GM12878 (cell line): ENCODE measurements at regions not wholly inside any gene's neighbourhood (a gene's known extent, or its start where the extent isn't known, plus 50 kb on each side); places are given as distances from the start of the nearest gene placed in this dataset.

Source experiments
- ATAC-seq: fragments of 200-7000 bp; cut with Tn5 transposase; 3 replicates; pipeline ENCODE4 v1.9.1; 2020; ENCODE audit warnings: mild to moderate bottlenecking, moderate library complexity
- BruUV-seq: library from RNA; stranded (reverse); fragments of 400-500 nt; replicated peaks from 2 replicates; lab custom pipeline; 2021; lab: Mats Ljungman, UMichigan
- CTCF ChIA-PET: fragments of 300-600 bp; sonication (Branson Sonifier 250); formaldehyde crosslinking; extraction: SDS; loops from one replicate; lab custom pipeline; 2021; ENCODE audit warnings: inconsistent platforms; lab: Yijun Ruan, JAX
- POLR2A ChIA-PET: fragments of 350-600 bp; formaldehyde crosslinking; extraction: SDS; loops from one replicate; lab custom pipeline; 2021; ENCODE audit warnings: inconsistent platforms; lab: Charles Lee
- RAD21 ChIA-PET: fragments of 300-600 bp; sonication (Branson Sonifier 250); formaldehyde crosslinking; loops from one replicate; lab custom pipeline; 2023; ENCODE audit warnings: antibody characterized with exemption; ENCODE audit not compliant: unreplicated experiment; lab: Charles Lee
- SMC1A ChIA-PET: fragments of 300-600 bp; sonication (Branson Sonifier 250); formaldehyde crosslinking; loops from one replicate; lab custom pipeline; 2023; ENCODE audit not compliant: unreplicated experiment, uncharacterized antibody; lab: Charles Lee
- DNase-seq: peaks from one replicate; pipeline ENCODE4 v3.0.0-alpha.2; 2011; ENCODE audit warnings: low read depth, low spot score
- FAIRE-seq: peaks from 3 replicates; lab custom pipeline; 2011; peaks lifted over from hg19 to GRCh38; lab: Jason Lieb, UNC
- H2AFZ ChIP-seq: 2 replicates; pipeline ENCODE4 v1.6.0; 2011; ENCODE audit warnings: low read depth, low read length, control low read depth; ENCODE audit not compliant: control insufficient read depth
- H3K27ac ChIP-seq: 2 replicates; pipeline ENCODE4 v1.5.1; 2011; ENCODE audit warnings: control low read depth; ENCODE audit not compliant: control insufficient read depth, insufficient read depth
- H3K27me3 ChIP-seq, 2 experiments: replicated peaks in 1 of 2; 2 replicates each; pipeline versions ENCODE4 v1.6.0 to v1.6.1; 2011; ENCODE audit warnings: low read length in 1 of 2; ENCODE audit not compliant: control insufficient read depth in 2 of 2, insufficient read depth in 2 of 2
- H3K36me3 ChIP-seq, 2 experiments: 2 replicates each; pipeline ENCODE4 v1.5.1; 2011; ENCODE audit warnings: low read length in 1 of 2; ENCODE audit not compliant: control insufficient read depth in 2 of 2, insufficient read depth in 2 of 2
- H3K4me1 ChIP-seq: 2 replicates; pipeline ENCODE4 v1.6.1; 2011; ENCODE audit warnings: mild to moderate bottlenecking, low read length, moderate library complexity, mixed read lengths; ENCODE audit not compliant: control insufficient read depth, insufficient read depth
- H3K4me2 ChIP-seq: 2 replicates; pipeline ENCODE4 v1.6.0; 2011; ENCODE audit warnings: control low read depth; ENCODE audit not compliant: control insufficient read depth, insufficient read depth
- H3K4me3 ChIP-seq: fragments of 200-600 bp; sonication (generic); 2 replicates; pipeline ENCODE4 v1.5.1; 2016
- H3K79me2 ChIP-seq: 2 replicates; pipeline ENCODE4 v1.6.0; 2011; ENCODE audit warnings: low read length; ENCODE audit not compliant: control insufficient read depth, insufficient read depth
- H3K9ac ChIP-seq: 2 replicates; pipeline ENCODE4 v1.8.0; 2011; ENCODE audit warnings: low read length, control low read depth, mixed read lengths; ENCODE audit not compliant: control insufficient read depth, insufficient read depth
- H3K9me3 ChIP-seq: replicated peaks from 3 replicates; pipeline ENCODE4 v1.5.1; 2011; ENCODE audit warnings: mild to moderate bottlenecking, low read length; ENCODE audit not compliant: control insufficient read depth, insufficient read depth
- H4K20me1 ChIP-seq: 2 replicates; pipeline ENCODE4 v1.6.0; 2011; ENCODE audit not compliant: control insufficient read depth, insufficient read depth
- CBX3 ChIP-seq: fragments of 200-600 bp; sonication (generic); IDR thresholded peaks from 2 replicates; pipeline ENCODE4 v1.6.1; 2016; ENCODE audit warnings: low read depth, borderline replicate concordance
- CHD1 ChIP-seq: IDR thresholded peaks from 2 replicates; pipeline ENCODE4 v1.6.1; 2012; ENCODE audit warnings: low read depth, low read length, improper control_type of control experiment
- CHD2 ChIP-seq: IDR thresholded peaks from 2 replicates; pipeline ENCODE4 v1.6.1; 2011; ENCODE audit warnings: low read depth, low read length, improper control_type of control experiment, borderline replicate concordance
- NRF1 ChIP-seq: conservative IDR thresholded peaks from 2 replicates; pipeline ENCODE4 v1.6.1; 2011; ENCODE audit warnings: mild to moderate bottlenecking, low read depth, low read length, improper control_type of control experiment
- SMARCA5 ChIP-seq: fragments of 450-650 bp; IDR thresholded peaks from 2 replicates; pipeline ENCODE4 v1.6.1; 2017; ENCODE audit warnings: mild to moderate bottlenecking
- SUZ12 ChIP-seq: fragments of 200-600 bp; sonication (generic); IDR thresholded peaks from one replicate; pipeline ENCODE4 v1.6.1; 2018; ENCODE audit warnings: antibody characterized with exemption, mild to moderate bottlenecking; ENCODE audit not compliant: unreplicated experiment
- TBL1XR1 ChIP-seq: IDR thresholded peaks from 2 replicates; pipeline ENCODE4 v1.6.1; 2012; ENCODE audit warnings: low read depth, low read length, improper control_type of control experiment
- WGBS: methylation state at CpG from one replicate; pipeline ENCODE4 v1.1.6; 2016; ENCODE audit warnings: low lambda C conversion rate; ENCODE audit not compliant: insufficient replicate concordance, insufficient coverage; ENCODE audit errors: missing lambda C conversion rate; 5-methylcytosine and 5-hydroxymethylcytosine counted together
- in situ Hi-C: fragments of 300-500 bp; cut with MboI; formaldehyde crosslinking; loops from 9 replicates; pipeline ENCODE4 v1.14.3; 2018; ENCODE audit warnings: mixed read lengths
- intact Hi-C: fragments of 100-400 bp; cut with micrococcal nuclease; formaldehyde crosslinking; loops from one replicate; pipeline ENCODE4 v1.14.2; 2022; ENCODE audit not compliant: unreplicated experiment
- TF ChIP-seq, protein P1 (sequence below): fragments of 450-650 bp; formaldehyde crosslinking; IDR thresholded peaks from 2 replicates; pipeline ENCODE4 v1.5.0; 2022; ENCODE audit warnings: mild to moderate bottlenecking, missing genetic modification characterization
- TF ChIP-seq, protein P2 (sequence below): fragments of 450-650 bp; formaldehyde crosslinking; IDR thresholded peaks from 2 replicates; pipeline ENCODE4 v1.4.0; 2022; ENCODE audit warnings: mild to moderate bottlenecking, moderate library complexity
- TF ChIP-seq, protein P3 (sequence below): fragments of 450-650 bp; IDR thresholded peaks from 2 replicates; pipeline ENCODE4 v1.6.1; 2017; ENCODE audit warnings: mild to moderate bottlenecking, low read depth, inconsistent platforms; ENCODE audit not compliant: poor library complexity, severe bottlenecking

DNA sequence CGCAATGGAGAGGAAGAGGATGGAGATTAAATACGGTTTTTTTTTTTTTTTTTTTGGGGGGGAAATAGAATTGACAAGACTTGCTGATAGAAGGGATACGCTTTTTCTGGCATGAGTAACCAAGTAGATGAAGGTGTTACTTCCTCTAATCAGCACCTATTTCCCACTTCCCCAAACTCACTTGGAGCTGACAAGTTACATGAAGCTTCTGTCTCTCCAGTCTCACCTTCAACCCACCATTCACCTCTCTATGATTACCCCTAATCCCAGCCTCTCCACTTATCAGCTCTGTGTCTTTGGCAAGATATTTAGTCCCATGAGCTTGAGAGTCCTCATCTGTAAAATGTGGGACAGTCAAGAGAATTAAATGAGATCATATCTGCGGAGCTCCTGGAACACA, 185.9 kb upstream of the HS3ST3A1 start:
- SMC1A ChIA-PET, result interaction anchor here (1.3 kb wide), 1 partner anchor 450 kb away, joined by 3 read pairs; no protein-coding TSS in a partner anchor
- no peak for DNase-seq
- CTCF ChIA-PET, result no interaction called here

DNA sequence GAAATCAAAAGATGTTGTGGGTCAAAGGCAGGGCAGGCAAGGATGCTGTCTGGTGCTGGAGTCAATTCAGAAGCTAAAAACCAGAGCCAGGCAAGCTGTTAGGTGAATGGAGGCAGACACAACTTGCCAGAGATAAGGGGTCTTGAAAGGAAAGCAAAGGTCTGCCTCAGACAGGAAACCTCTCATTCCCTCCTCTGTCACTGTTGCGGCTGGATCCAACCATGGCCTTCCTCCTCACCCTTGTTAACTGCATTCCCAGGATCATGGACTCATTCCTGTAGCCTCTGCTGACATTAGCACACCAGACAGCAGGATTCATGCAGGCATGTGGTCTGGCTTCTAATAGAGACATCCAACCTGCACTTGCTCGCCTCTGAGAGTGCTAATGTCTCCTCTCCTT, 186.7 kb upstream of the HS3ST3A1 start:
- ATAC-seq (no peak), DNase-seq (no peak), FAIRE-seq (no peak)
- no peak overlapping the region for H2AFZ ChIP-seq
- ChIA-PET RAD21 (no interaction called here), POLR2A (no interaction called here), CTCF (no interaction called here), SMC1A (interaction anchor here (1.3 kb wide), 1 partner anchor 451 kb away, joined by 3 read pairs; no protein-coding TSS in a partner anchor)
- 47% methylated on average over 2 of the region's 2 CpGs for WGBS
- H3K9me3 ChIP-seq, result no peaks in the 10 kb centered on the region; the same call in 2 of the 3 replicates
- in situ Hi-C loops (no loop called here), intact Hi-C loops (no loop called here)
- no peak overlapping the region for H3K9ac ChIP-seq
- H3K79me2 ChIP-seq, result no peaks in the 10 kb centered on the region
- H3K4me3 ChIP-seq, result no peak overlapping the region
- no peaks in the 10 kb centered on the region for H3K4me1 ChIP-seq
- no peaks in the 10 kb centered on the region for H3K27me3 ChIP-seq
- BruUV-seq, result no TSS peak
- no peaks in the 10 kb centered on the region for H3K36me3 ChIP-seq
- H3K27ac ChIP-seq, result no peak overlapping the region
- H4K20me1 ChIP-seq, result no peaks in the 10 kb centered on the region
- no peak overlapping the region for H3K4me2 ChIP-seq
- TF ChIP-seq, protein P1, sequence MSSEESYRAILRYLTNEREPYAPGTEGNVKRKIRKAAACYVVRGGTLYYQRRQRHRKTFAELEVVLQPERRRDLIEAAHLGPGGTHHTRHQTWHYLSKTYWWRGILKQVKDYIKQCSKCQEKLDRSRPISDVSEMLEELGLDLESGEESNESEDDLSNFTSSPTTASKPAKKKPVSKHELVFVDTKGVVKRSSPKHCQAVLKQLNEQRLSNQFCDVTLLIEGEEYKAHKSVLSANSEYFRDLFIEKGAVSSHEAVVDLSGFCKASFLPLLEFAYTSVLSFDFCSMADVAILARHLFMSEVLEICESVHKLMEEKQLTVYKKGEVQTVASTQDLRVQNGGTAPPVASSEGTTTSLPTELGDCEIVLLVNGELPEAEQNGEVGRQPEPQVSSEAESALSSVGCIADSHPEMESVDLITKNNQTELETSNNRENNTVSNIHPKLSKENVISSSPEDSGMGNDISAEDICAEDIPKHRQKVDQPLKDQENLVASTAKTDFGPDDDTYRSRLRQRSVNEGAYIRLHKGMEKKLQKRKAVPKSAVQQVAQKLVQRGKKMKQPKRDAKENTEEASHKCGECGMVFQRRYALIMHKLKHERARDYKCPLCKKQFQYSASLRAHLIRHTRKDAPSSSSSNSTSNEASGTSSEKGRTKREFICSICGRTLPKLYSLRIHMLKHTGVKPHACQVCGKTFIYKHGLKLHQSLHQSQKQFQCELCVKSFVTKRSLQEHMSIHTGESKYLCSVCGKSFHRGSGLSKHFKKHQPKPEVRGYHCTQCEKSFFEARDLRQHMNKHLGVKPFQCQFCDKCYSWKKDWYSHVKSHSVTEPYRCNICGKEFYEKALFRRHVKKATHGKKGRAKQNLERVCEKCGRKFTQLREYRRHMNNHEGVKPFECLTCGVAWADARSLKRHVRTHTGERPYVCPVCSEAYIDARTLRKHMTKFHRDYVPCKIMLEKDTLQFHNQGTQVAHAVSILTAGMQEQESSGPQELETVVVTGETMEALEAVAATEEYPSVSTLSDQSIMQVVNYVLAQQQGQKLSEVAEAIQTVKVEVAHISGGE (CRISPR knock-in tag), result no peak
- TF ChIP-seq, protein P2, sequence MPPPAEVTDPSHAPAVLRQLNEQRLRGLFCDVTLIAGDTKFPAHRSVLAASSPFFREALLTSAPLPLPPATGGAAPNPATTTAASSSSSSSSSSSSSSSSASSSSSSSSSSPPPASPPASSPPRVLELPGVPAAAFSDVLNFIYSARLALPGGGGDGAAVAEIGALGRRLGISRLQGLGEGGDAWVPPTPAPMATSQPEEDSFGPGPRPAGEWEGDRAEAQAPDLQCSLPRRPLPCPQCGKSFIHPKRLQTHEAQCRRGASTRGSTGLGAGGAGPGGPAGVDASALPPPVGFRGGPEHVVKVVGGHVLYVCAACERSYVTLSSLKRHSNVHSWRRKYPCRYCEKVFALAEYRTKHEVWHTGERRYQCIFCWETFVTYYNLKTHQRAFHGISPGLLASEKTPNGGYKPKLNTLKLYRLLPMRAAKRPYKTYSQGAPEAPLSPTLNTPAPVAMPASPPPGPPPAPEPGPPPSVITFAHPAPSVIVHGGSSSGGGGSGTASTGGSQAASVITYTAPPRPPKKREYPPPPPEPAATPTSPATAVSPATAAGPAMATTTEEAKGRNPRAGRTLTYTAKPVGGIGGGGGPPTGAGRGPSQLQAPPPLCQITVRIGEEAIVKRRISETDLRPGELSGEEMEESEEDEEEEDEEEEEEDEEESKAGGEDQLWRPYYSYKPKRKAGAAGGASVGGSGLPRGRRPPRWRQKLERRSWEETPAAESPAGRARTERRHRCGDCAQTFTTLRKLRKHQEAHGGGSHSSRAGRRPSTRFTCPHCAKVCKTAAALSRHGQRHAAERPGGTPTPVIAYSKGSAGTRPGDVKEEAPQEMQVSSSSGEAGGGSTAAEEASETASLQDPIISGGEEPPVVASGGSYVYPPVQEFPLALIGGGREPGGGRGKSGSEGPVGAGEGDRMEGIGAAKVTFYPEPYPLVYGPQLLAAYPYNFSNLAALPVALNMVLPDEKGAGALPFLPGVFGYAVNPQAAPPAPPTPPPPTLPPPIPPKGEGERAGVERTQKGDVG, result no peak
- TF ChIP-seq SMARCA5 (no peak), TBL1XR1 (no peak), NRF1 (no peak), CBX3 (no peak), CHD1 (no peak)
- TF ChIP-seq, protein P3, sequence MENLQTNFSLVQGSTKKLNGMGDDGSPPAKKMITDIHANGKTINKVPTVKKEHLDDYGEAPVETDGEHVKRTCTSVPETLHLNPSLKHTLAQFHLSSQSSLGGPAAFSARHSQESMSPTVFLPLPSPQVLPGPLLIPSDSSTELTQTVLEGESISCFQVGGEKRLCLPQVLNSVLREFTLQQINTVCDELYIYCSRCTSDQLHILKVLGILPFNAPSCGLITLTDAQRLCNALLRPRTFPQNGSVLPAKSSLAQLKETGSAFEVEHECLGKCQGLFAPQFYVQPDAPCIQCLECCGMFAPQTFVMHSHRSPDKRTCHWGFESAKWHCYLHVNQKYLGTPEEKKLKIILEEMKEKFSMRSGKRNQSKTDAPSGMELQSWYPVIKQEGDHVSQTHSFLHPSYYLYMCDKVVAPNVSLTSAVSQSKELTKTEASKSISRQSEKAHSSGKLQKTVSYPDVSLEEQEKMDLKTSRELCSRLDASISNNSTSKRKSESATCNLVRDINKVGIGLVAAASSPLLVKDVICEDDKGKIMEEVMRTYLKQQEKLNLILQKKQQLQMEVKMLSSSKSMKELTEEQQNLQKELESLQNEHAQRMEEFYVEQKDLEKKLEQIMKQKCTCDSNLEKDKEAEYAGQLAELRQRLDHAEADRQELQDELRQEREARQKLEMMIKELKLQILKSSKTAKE, result no peak

More for the DNA sequence above, 185.9 kb upstream of the HS3ST3A1 start:
- Histone ChIP-seq H3K27ac (no peak overlapping the region), H3K9me3 (no peaks in the 10 kb centered on the region; the same call in 2 of the 3 replicates), H3K79me2 (no peaks in the 10 kb centered on the region), H4K20me1 (no peaks in the 10 kb centered on the region), H3K4me1 (no peaks in the 10 kb centered on the region), H3K27me3 (no peaks in the 10 kb centered on the region), H3K36me3 (no peaks in the 10 kb centered on the region), H3K9ac (no peak overlapping the region), H3K4me3 (no peak overlapping the region), H3K4me2 (no peak overlapping the region), H2AFZ (no peak overlapping the region)
- BruUV-seq, result no TSS peak
- FAIRE-seq, result no peak
- 25% methylated on average over 4 of the region's 4 CpGs for WGBS
- intact Hi-C loops (no loop called here), in situ Hi-C loops (no loop called here)
- TF ChIP-seq SUZ12 (no peak), CHD2 (no peak)
- ChIA-PET RAD21 (no interaction called here), POLR2A (no interaction called here)
- no peak for ATAC-seq
